HG03520 (cell line): ENCODE measurements at regions not wholly inside any gene's neighbourhood (a gene's known extent, or its start where the extent isn't known, plus 50 kb on each side); places are given as distances from the start of the nearest gene placed in this dataset.
A peak's percentile ranks its signal among the peaks of the same experiment; 100 is the strongest.

Experiments
- ATAC-seq: cut with Tn5 transposase; IDR thresholded peaks from one replicate; pipeline ENCODE4 v1.9.1; 2021; ENCODE audit warnings: mild to moderate bottlenecking, moderate library complexity; ENCODE audit not compliant: unreplicated experiment

GRCh38 chr12:131606218-131606901 lies 104.5 kb upstream of the SFSWAP start:
- ATAC-seq = no peak

- ATAC-seq = peak; percentile 84
Observed at GRCh38 chr12:131607658-131608447, 103.0 kb upstream of the SFSWAP start.

GRCh38 chr12:131608740-131609690 lies 101.9 kb upstream of the SFSWAP start:
- ATAC-seq = no peak

- ATAC-seq = no peak
Observed at GRCh38 chr12:131609762-131610161, 101.1 kb upstream of the SFSWAP start.

GRCh38 chr12:131610181-131610580 lies 100.7 kb upstream of the SFSWAP start:
- no peak for ATAC-seq

GRCh38 chr12:131610891-131611290 lies 100.0 kb upstream of the SFSWAP start:
- no peak for ATAC-seq

GRCh38 chr12:131611416-131612091 lies 99.3 kb upstream of the SFSWAP start:
- no peak for ATAC-seq

- ATAC-seq = no peak
Observed at GRCh38 chr12:131612092-131612755, 98.7 kb upstream of the SFSWAP start.

- ATAC-seq = no peak
Observed at GRCh38 chr12:131613186-131613585, 97.7 kb upstream of the SFSWAP start.

- ATAC-seq = no peak
Observed at GRCh38 chr12:131613678-131614077, 97.2 kb upstream of the SFSWAP start.

- ATAC-seq = no peak
Observed at GRCh38 chr12:131615326-131616042, 95.4 kb upstream of the SFSWAP start.

GRCh38 chr12:131616043-131616700 lies 94.7 kb upstream of the SFSWAP start:
- no peak for ATAC-seq

GRCh38 chr12:131616738-131617137 lies 94.2 kb upstream of the SFSWAP start:
- ATAC-seq = no peak

GRCh38 chr12:131617179-131617578 lies 93.7 kb upstream of the SFSWAP start:
- ATAC-seq = no peak

- ATAC-seq = no peak
Observed at GRCh38 chr12:131617596-131618302, 93.1 kb upstream of the SFSWAP start.

- ATAC-seq = no peak
Observed at GRCh38 chr12:131618303-131618658, 92.6 kb upstream of the SFSWAP start.

GRCh38 chr12:131618701-131619100 lies 92.2 kb upstream of the SFSWAP start:
- no peak for ATAC-seq

GRCh38 chr12:131619106-131619642 lies 91.7 kb upstream of the SFSWAP start:
- no peak for ATAC-seq
